ENCODE measurements at regions not wholly inside any gene's neighbourhood (a gene's known extent, or its start where the extent isn't known, plus 50 kb on each side); places are given as distances from the start of the nearest gene placed in this dataset.

GRCh38 chr4:188492886-188493285 lies 353.6 kb downstream of the TRIML1 start:
- ChIA-PET POLR2A (no interaction called here), CTCF (no interaction called here)
- peaks cover 0 to 3% (median 0%) of the 10 kb centered on the region in 5 donors for H3K36me3 Mint-ChIP-seq
- Histone ChIP-seq H3K4me3 (ENCODE audit: low read length) (no peak overlapping the region), H3K9me3 (ENCODE audit: control insufficient read depth in 2 of 3, low read length in 3 of 3) (peaks cover 0 to 4% (median 0%) of the 10 kb centered on the region in 3 experiments), H3K4me1 (ENCODE audit: control insufficient read depth in 2 of 2, insufficient read depth in 2 of 2, low read length in 2 of 2) (no peaks in the 10 kb centered on the region), H3K27me3 (ENCODE audit: control insufficient read depth in 2 of 2, insufficient read depth in 2 of 2, low read length in 2 of 2) (no peaks in the 10 kb centered on the region), H3K27ac (ENCODE audit: low read depth, low read length) (no peak overlapping the region), H3K36me3 (ENCODE audit: control insufficient read depth in 2 of 3, insufficient read depth in 3 of 3, low read length in 3 of 3) (no peaks in the 10 kb centered on the region)
- DNase-seq (no peak), ATAC-seq (no peak)
- no peak overlapping the region for H3K4me3 Mint-ChIP-seq
- H3K27me3 Mint-ChIP-seq, result no peaks in the 10 kb centered on the region
- no peak overlapping the region for H3K27ac Mint-ChIP-seq
- peaks cover 0 to 42% (median 13%) of the 10 kb centered on the region in 11 donors for H3K9me3 Mint-ChIP-seq
- H3K4me1 Mint-ChIP-seq, result no peaks in the 10 kb centered on the region
- intact Hi-C loops (cut with micrococcal nuclease), result no loop called here

GRCh38 chr4:188495169-188495568 lies 355.9 kb downstream of the TRIML1 start:
- intact Hi-C loops (cut with micrococcal nuclease), result no loop called here
- Histone ChIP-seq H3K36me3 (ENCODE audit: control insufficient read depth in 2 of 3, insufficient read depth in 3 of 3, low read length in 3 of 3) (no peaks in the 10 kb centered on the region), H3K4me1 (ENCODE audit: control insufficient read depth in 2 of 2, insufficient read depth in 2 of 2, low read length in 2 of 2) (no peaks in the 10 kb centered on the region), H3K9me3 (ENCODE audit: control insufficient read depth in 2 of 3, low read length in 3 of 3) (peaks cover 0 to 4% (median 0%) of the 10 kb centered on the region in 3 experiments), H3K27ac (ENCODE audit: low read depth, low read length) (no peak overlapping the region), H3K4me3 (ENCODE audit: low read length) (no peak overlapping the region), H3K27me3 (ENCODE audit: control insufficient read depth in 2 of 2, insufficient read depth in 2 of 2, low read length in 2 of 2) (no peaks in the 10 kb centered on the region)
- H3K36me3 Mint-ChIP-seq, result peaks cover 0 to 3% (median 0%) of the 10 kb centered on the region in 5 donors
- no peaks in the 10 kb centered on the region for H3K4me1 Mint-ChIP-seq
- no peak overlapping the region for H3K27ac Mint-ChIP-seq
- CTCF ChIA-PET, result no interaction called here
- no peak overlapping the region for H3K4me3 Mint-ChIP-seq
- POLR2A ChIA-PET, result no interaction called here
- H3K9me3 Mint-ChIP-seq, result peaks cover 0 to 43% (median 16%) of the 10 kb centered on the region in 11 donors
- ATAC-seq (no peak), DNase-seq (no peak)
- H3K27me3 Mint-ChIP-seq, result no peaks in the 10 kb centered on the region

DNA sequence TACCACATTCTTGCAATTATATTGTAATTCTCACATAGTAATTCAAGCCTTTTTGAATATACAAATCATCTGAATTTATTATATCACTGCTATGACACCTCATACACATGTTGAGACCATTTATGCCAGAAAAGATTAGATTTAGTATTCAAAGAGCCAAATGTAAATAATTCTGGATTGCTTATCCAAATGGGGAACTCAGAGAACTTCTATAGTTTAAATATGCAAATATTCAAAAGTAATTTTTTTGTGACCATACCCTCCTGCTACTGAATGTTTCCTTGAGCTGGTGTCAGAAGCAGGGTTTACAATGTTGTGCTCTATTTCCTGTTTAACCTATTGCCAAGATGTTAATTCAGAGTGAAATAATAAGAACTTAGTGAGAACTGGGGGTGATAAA lies 372.2 kb downstream of the TRIML1 start:
- no peaks in the 10 kb centered on the region for H3K27me3 ChIP-seq (ENCODE audit: control insufficient read depth in 2 of 2, insufficient read depth in 2 of 2, low read length in 2 of 2)
- Mint-ChIP-seq H3K27ac (no peak overlapping the region), H3K36me3 (no peaks in the 10 kb centered on the region), H3K4me3 (no peak overlapping the region), H3K9me3 (peaks cover 3 to 47% (median 27%) of the 10 kb centered on the region in 11 donors), H3K4me1 (no peaks in the 10 kb centered on the region), H3K27me3 (no peaks in the 10 kb centered on the region)
- DNase-seq (no peak), ATAC-seq (no peak)
- H3K4me3 ChIP-seq (ENCODE audit: low read length), result no peak overlapping the region
- no peaks in the 10 kb centered on the region for H3K9me3 ChIP-seq (ENCODE audit: control insufficient read depth in 2 of 3, low read length in 3 of 3)
- CTCF ChIA-PET, result no interaction called here
- intact Hi-C loops (cut with micrococcal nuclease), result no loop called here
- no peaks in the 10 kb centered on the region for H3K4me1 ChIP-seq (ENCODE audit: control insufficient read depth in 2 of 2, insufficient read depth in 2 of 2, low read length in 2 of 2)
- H3K36me3 ChIP-seq (ENCODE audit: control insufficient read depth in 2 of 3, insufficient read depth in 3 of 3, low read length in 3 of 3), result no peaks in the 10 kb centered on the region
- no peak overlapping the region for H3K27ac ChIP-seq (ENCODE audit: low read depth, low read length)
- POLR2A ChIA-PET, result no interaction called here

- no peaks in the 10 kb centered on the region for H3K27me3 Mint-ChIP-seq
- CTCF ChIA-PET, result no interaction called here
- no peak for ATAC-seq
These were observed 393.5 kb downstream of the TRIML1 start for GRCh38 chr4:188532751-188533150.

GRCh38 chr4:188534297-188534696 lies 395.1 kb downstream of the TRIML1 start:
- Histone ChIP-seq H3K4me1 (ENCODE audit: control insufficient read depth in 2 of 2, insufficient read depth in 2 of 2, low read length in 2 of 2) (no peaks in the 10 kb centered on the region), H3K27ac (ENCODE audit: low read depth, low read length) (no peak overlapping the region), H3K36me3 (ENCODE audit: control insufficient read depth in 2 of 3, insufficient read depth in 3 of 3, low read length in 3 of 3) (no peaks in the 10 kb centered on the region), H3K9me3 (ENCODE audit: control insufficient read depth in 2 of 3, low read length in 3 of 3) (no peaks in the 10 kb centered on the region), H3K27me3 (ENCODE audit: control insufficient read depth in 2 of 2, insufficient read depth in 2 of 2, low read length in 2 of 2) (no peaks in the 10 kb centered on the region), H3K4me3 (ENCODE audit: low read length) (no peak overlapping the region)
- Mint-ChIP-seq H3K27ac (no peak overlapping the region), H3K4me3 (no peak overlapping the region), H3K4me1 (no peaks in the 10 kb centered on the region), H3K36me3 (no peaks in the 10 kb centered on the region), H3K9me3 (peaks cover 6 to 43% (median 13%) of the 10 kb centered on the region in 11 donors), H3K27me3 (no peaks in the 10 kb centered on the region)
- intact Hi-C loops (cut with micrococcal nuclease), result no loop called here
- CTCF ChIA-PET, result no interaction called here
- DNase-seq (no peak), ATAC-seq (no peak)
- POLR2A ChIA-PET, result no interaction called here

More at GRCh38 chr4:188532751-188533150, 393.5 kb downstream of the TRIML1 start:
- Mint-ChIP-seq H3K36me3 (no peaks in the 10 kb centered on the region), H3K4me1 (no peaks in the 10 kb centered on the region), H3K9me3 (peaks cover 0 to 28% (median 9%) of the 10 kb centered on the region in 11 donors), H3K4me3 (no peak overlapping the region), H3K27ac (no peak overlapping the region)
- H3K4me3 ChIP-seq (ENCODE audit: low read length), result no peak overlapping the region
- DNase-seq, result no peak
- no peaks in the 10 kb centered on the region for H3K9me3 ChIP-seq (ENCODE audit: control insufficient read depth in 2 of 3, low read length in 3 of 3)
- POLR2A ChIA-PET, result no interaction called here
- H3K27ac ChIP-seq (ENCODE audit: low read depth, low read length), result no peak overlapping the region
- H3K4me1 ChIP-seq (ENCODE audit: control insufficient read depth in 2 of 2, insufficient read depth in 2 of 2, low read length in 2 of 2), result no peaks in the 10 kb centered on the region
- intact Hi-C loops (cut with micrococcal nuclease), result no loop called here
- H3K27me3 ChIP-seq (ENCODE audit: control insufficient read depth in 2 of 2, insufficient read depth in 2 of 2, low read length in 2 of 2), result no peaks in the 10 kb centered on the region
- no peaks in the 10 kb centered on the region for H3K36me3 ChIP-seq (ENCODE audit: control insufficient read depth in 2 of 3, insufficient read depth in 3 of 3, low read length in 3 of 3)

DNA sequence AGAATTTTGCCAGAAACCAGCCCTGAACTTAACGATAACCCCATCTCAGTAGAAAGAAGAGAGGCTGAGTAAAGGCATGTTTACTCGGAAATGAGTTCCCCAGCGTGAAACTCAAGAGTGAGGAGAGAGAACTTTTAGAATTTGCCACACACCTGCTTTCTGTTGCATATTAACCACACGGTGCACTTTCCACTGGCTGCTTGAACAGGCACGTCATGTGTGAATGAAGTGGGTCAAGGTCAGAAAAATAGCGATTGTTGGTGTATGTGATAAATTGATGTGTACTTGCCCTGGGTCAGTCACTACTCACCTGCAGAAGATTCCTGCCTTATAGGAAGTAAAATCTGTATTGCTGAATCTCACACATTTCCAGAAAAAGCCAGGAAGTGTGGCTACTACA lies 395.7 kb downstream of the TRIML1 start:
- Histone ChIP-seq H3K36me3 (ENCODE audit: control insufficient read depth in 2 of 3, insufficient read depth in 3 of 3, low read length in 3 of 3) (no peaks in the 10 kb centered on the region), H3K27ac (ENCODE audit: low read depth, low read length) (no peak overlapping the region), H3K4me3 (ENCODE audit: low read length) (no peak overlapping the region), H3K27me3 (ENCODE audit: control insufficient read depth in 2 of 2, insufficient read depth in 2 of 2, low read length in 2 of 2) (no peaks in the 10 kb centered on the region), H3K4me1 (ENCODE audit: control insufficient read depth in 2 of 2, insufficient read depth in 2 of 2, low read length in 2 of 2) (no peaks in the 10 kb centered on the region), H3K9me3 (ENCODE audit: control insufficient read depth in 2 of 3, low read length in 3 of 3) (no peaks in the 10 kb centered on the region)
- Mint-ChIP-seq H3K27me3 (no peaks in the 10 kb centered on the region), H3K36me3 (no peaks in the 10 kb centered on the region), H3K27ac (no peak overlapping the region), H3K4me1 (no peaks in the 10 kb centered on the region), H3K9me3 (peaks cover 6 to 45% (median 14%) of the 10 kb centered on the region in 11 donors), H3K4me3 (no peak overlapping the region)
- intact Hi-C loops (cut with micrococcal nuclease), result no loop called here
- no peak for ATAC-seq
- no peak for DNase-seq
- CTCF ChIA-PET, result no interaction called here
- POLR2A ChIA-PET, result no interaction called here

GRCh38 chr4:188536826-188537225 lies 397.6 kb downstream of the TRIML1 start:
- intact Hi-C loops (cut with micrococcal nuclease), result no loop called here
- no peak overlapping the region for H3K4me3 Mint-ChIP-seq
- H3K9me3 Mint-ChIP-seq, result peaks cover 5 to 38% (median 12%) of the 10 kb centered on the region in 11 donors
- Histone ChIP-seq H3K4me3 (ENCODE audit: low read length) (no peak overlapping the region), H3K36me3 (ENCODE audit: control insufficient read depth in 2 of 3, insufficient read depth in 3 of 3, low read length in 3 of 3) (no peaks in the 10 kb centered on the region), H3K27me3 (ENCODE audit: control insufficient read depth in 2 of 2, insufficient read depth in 2 of 2, low read length in 2 of 2) (no peaks in the 10 kb centered on the region), H3K27ac (ENCODE audit: low read depth, low read length) (no peak overlapping the region), H3K4me1 (ENCODE audit: control insufficient read depth in 2 of 2, insufficient read depth in 2 of 2, low read length in 2 of 2) (no peaks in the 10 kb centered on the region), H3K9me3 (ENCODE audit: control insufficient read depth in 2 of 3, low read length in 3 of 3) (no peaks in the 10 kb centered on the region)
- CTCF ChIA-PET, result no interaction called here
- no peak for DNase-seq
- no peak for ATAC-seq
- H3K36me3 Mint-ChIP-seq, result no peaks in the 10 kb centered on the region
- no peaks in the 10 kb centered on the region for H3K4me1 Mint-ChIP-seq
- POLR2A ChIA-PET, result no interaction called here
- no peaks in the 10 kb centered on the region for H3K27me3 Mint-ChIP-seq
- H3K27ac Mint-ChIP-seq, result no peak overlapping the region
